ENCODE measurements at regions not wholly inside any gene's neighbourhood (a gene's known extent, or its start where the extent isn't known, plus 50 kb on each side); places are given as distances from the start of the nearest gene placed in this dataset.
"Not testable (repeated sequence)": the region's sequence is repeated elsewhere in the genome, so short reads cannot be mapped to it uniquely, and the experiment has no call there.

- H3K4me3 ChIP-seq (ENCODE audit: low read length) = no peak overlapping the region
- DNase-seq (ENCODE audit: low read depth) = no peak
- TF ChIP-seq, protein P1, sequence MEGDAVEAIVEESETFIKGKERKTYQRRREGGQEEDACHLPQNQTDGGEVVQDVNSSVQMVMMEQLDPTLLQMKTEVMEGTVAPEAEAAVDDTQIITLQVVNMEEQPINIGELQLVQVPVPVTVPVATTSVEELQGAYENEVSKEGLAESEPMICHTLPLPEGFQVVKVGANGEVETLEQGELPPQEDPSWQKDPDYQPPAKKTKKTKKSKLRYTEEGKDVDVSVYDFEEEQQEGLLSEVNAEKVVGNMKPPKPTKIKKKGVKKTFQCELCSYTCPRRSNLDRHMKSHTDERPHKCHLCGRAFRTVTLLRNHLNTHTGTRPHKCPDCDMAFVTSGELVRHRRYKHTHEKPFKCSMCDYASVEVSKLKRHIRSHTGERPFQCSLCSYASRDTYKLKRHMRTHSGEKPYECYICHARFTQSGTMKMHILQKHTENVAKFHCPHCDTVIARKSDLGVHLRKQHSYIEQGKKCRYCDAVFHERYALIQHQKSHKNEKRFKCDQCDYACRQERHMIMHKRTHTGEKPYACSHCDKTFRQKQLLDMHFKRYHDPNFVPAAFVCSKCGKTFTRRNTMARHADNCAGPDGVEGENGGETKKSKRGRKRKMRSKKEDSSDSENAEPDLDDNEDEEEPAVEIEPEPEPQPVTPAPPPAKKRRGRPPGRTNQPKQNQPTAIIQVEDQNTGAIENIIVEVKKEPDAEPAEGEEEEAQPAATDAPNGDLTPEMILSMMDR (conservative IDR thresholded peaks at IDR 0.05; ENCODE audit: low read depth, low read length) = no peak
Measured at GRCh38 chr3:191727338-191727737, 266.4 kb downstream of the PYDC2 start.

GRCh38 chr3:191728186-191728585 is 267.2 kb downstream of the PYDC2 start:
- DNase-seq (ENCODE audit: low read depth) = no peak
- TF ChIP-seq, protein P1 (conservative IDR thresholded peaks at IDR 0.05; ENCODE audit: low read depth, low read length) = no peak
- H3K4me3 ChIP-seq (ENCODE audit: low read length) = no peak overlapping the region

GRCh38 chr3:191737742-191738141 is 276.8 kb downstream of the PYDC2 start:
- TF ChIP-seq, protein P1 (conservative IDR thresholded peaks at IDR 0.05; ENCODE audit: low read depth, low read length) = no peak
- no peak for DNase-seq (ENCODE audit: low read depth)
- H3K4me3 ChIP-seq (ENCODE audit: low read length) = no peak overlapping the region

DNA sequence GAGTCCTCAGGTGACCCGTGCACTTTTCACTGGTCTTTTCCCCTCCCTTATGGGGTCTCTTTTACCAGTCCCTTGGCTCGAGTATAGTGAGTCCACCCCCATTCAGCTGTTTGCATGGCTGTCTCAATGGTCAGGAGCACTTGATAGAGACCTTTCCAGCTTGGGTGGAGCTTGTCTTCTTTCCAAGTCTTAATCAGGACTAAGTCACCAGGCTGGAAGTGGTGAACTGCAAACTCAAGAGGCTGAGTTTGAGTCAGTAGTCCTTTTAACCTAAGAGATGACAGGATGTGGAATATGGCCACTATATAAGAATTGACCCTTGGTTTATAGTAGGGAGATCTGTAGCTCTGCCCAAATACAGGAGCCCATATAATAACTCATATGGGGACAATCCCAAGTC is 279.7 kb downstream of the PYDC2 start:
- TF ChIP-seq, protein P1 (conservative IDR thresholded peaks at IDR 0.05; ENCODE audit: low read depth, low read length) = no peak
- no peak for DNase-seq (ENCODE audit: low read depth)
- H3K4me3 ChIP-seq (ENCODE audit: low read length) = no peak overlapping the region

GRCh38 chr3:191741847-191742350 is 280.9 kb downstream of the PYDC2 start:
- not testable (repeated sequence) for DNase-seq (ENCODE audit: low read depth); H3K4me3 ChIP-seq (ENCODE audit: low read length)

- H3K4me3 ChIP-seq (ENCODE audit: low read length) = no peak overlapping the region
- no peak for DNase-seq (ENCODE audit: low read depth)
- TF ChIP-seq, protein P1 (conservative IDR thresholded peaks at IDR 0.05; ENCODE audit: low read depth, low read length) = no peak
Measured at GRCh38 chr3:191743283-191743682, 282.3 kb downstream of the PYDC2 start.

GRCh38 chr3:191750618-191751017 is 289.7 kb downstream of the PYDC2 start:
- TF ChIP-seq, protein P1 (conservative IDR thresholded peaks at IDR 0.05; ENCODE audit: low read depth, low read length) = no peak
- no peak overlapping the region for H3K4me3 ChIP-seq (ENCODE audit: low read length)

DNA sequence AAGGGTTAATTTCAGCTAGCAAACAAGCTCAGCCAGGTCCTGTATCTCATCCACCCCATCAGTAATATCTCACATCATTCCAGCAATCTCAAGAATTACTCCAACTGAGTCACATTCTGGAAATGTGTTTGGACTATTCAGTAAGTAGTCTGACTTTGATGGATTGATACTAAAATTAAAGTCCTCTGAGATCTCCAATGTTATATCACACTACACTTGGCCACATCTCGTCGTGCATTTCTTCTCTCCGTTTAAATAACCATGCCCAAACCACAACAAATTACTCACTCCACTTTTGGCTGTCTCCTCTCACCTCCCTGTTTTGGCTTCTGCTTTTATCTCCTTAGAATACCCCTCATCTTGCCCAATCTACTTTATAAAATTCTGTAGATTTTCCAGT is 292.2 kb downstream of the PYDC2 start:
- TF ChIP-seq, protein P1 (conservative IDR thresholded peaks at IDR 0.05; ENCODE audit: low read depth, low read length) = no peak
- H3K4me3 ChIP-seq (ENCODE audit: low read length) = no peak overlapping the region
- DNase-seq (ENCODE audit: low read depth) = no peak

More at GRCh38 chr3:191750618-191751017, 289.7 kb downstream of the PYDC2 start:
- DNase-seq (ENCODE audit: low read depth) = no peak
